Neural progenitor cell (in vitro differentiated cells): ENCODE measurements at regions not wholly inside any gene's neighbourhood (a gene's known extent, or its start where the extent isn't known, plus 50 kb on each side); places are given as distances from the start of the nearest gene placed in this dataset.
A peak's percentile ranks its signal among the peaks of the same experiment; 100 is the strongest.
"Not testable (repeated sequence)": the region's sequence is repeated elsewhere in the genome, so short reads cannot be mapped to it uniquely, and the experiment has no call there.

Experiments used
- DNase-seq: peaks from one replicate; pipeline ENCODE4 v3.0.0-alpha.2; 2016; ENCODE audit warnings: low spot score
- H2AFZ ChIP-seq: fragments of 200-600 bp; sonication (generic); replicated peaks from 2 replicates; pipeline ENCODE4 v1.6.1; 2016; ENCODE audit warnings: antibody characterized with exemption
- H3F3A ChIP-seq: fragments of 200-600 bp; sonication (generic); 2 replicates; pipeline ENCODE4 v1.6.1; 2016; ENCODE audit warnings: antibody characterized with exemption, low read depth
- H3K27ac ChIP-seq: fragments of 200-600 bp; sonication (generic); 2 replicates; pipeline ENCODE4 v1.5.1; 2016; ENCODE audit warnings: mild to moderate bottlenecking
- H3K27me3 ChIP-seq: fragments of 200-600 bp; sonication (generic); 2 replicates; pipeline ENCODE4 v1.6.1; 2016; ENCODE audit warnings: mild to moderate bottlenecking, moderate library complexity
- H3K36me3 ChIP-seq: fragments of 200-600 bp; sonication (generic); 2 replicates; pipeline ENCODE4 v1.5.1; 2016
- H3K4me1 ChIP-seq: fragments of 200-600 bp; sonication (generic); 2 replicates; pipeline ENCODE4 v1.6.1; 2016; ENCODE audit warnings: mixed run types
- H3K4me2 ChIP-seq: fragments of 200-600 bp; sonication (generic); 2 replicates; pipeline ENCODE4 v1.6.1; 2016
- H3K4me3 ChIP-seq: fragments of 200-600 bp; sonication (generic); 2 replicates; pipeline ENCODE4 v1.5.1; 2016
- H3K79me2 ChIP-seq: fragments of 200-600 bp; sonication (generic); 2 replicates; pipeline ENCODE4 v1.6.1; 2016; ENCODE audit warnings: low read depth
- H3K9ac ChIP-seq: fragments of 200-600 bp; sonication (generic); 2 replicates; pipeline ENCODE4 v1.6.1; 2016
- H3K9me3 ChIP-seq: fragments of 200-600 bp; sonication (generic); 2 replicates; pipeline ENCODE4 v1.5.1; 2016; ENCODE audit warnings: low read depth
- H4K20me1 ChIP-seq: fragments of 200-600 bp; sonication (generic); 2 replicates; pipeline ENCODE4 v1.6.1; 2016; ENCODE audit warnings: low read depth
- H3K27ac Mint-ChIP-seq: 3 replicates; pipeline ENCODE4 v1.8.0; 2021; ENCODE audit warnings: mixed read lengths
- H3K27me3 Mint-ChIP-seq: 2 replicates; pipeline ENCODE4 v1.8.0; 2022; ENCODE audit warnings: low read depth, mild to moderate bottlenecking, inconsistent platforms, moderate library complexity, mixed read lengths; ENCODE audit not compliant: insufficient read depth
- H3K36me3 Mint-ChIP-seq: 3 replicates; pipeline ENCODE4 v1.8.0; 2021; ENCODE audit warnings: mixed read lengths
- H3K4me1 Mint-ChIP-seq: 3 replicates; pipeline ENCODE4 v1.8.0; 2021; ENCODE audit warnings: mixed read lengths
- H3K4me3 Mint-ChIP-seq: 3 replicates; pipeline ENCODE4 v1.8.0; 2021; ENCODE audit warnings: mild to moderate bottlenecking, moderate library complexity, mixed read lengths
- H3K9me3 Mint-ChIP-seq: 3 replicates; pipeline ENCODE4 v1.8.0; 2020; ENCODE audit warnings: mixed read lengths
- CTCF ChIP-seq: fragments of 200-600 bp; sonication (generic); IDR thresholded peaks from 2 replicates; pipeline ENCODE4 v1.5.1; 2017; ENCODE audit warnings: antibody characterized with exemption, mild to moderate bottlenecking
- EZH2 ChIP-seq: fragments of 200-600 bp; sonication (generic); IDR thresholded peaks from 2 replicates; pipeline ENCODE4 v1.6.1; 2017; ENCODE audit warnings: antibody characterized with exemption, mild to moderate bottlenecking, moderate library complexity
- EZH2phosphoT487 ChIP-seq: fragments of 200-600 bp; sonication (generic); IDR thresholded peaks from 2 replicates; pipeline ENCODE4 v1.6.1; 2017; ENCODE audit warnings: antibody characterized with exemption

- Histone ChIP-seq H3K27me3 (no peaks in the 10 kb centered on the region), H3K4me1 (peaks cover 3% of the 10 kb centered on the region), H3K4me3 (no peak overlapping the region), H3K9ac (no peak overlapping the region), H4K20me1 (no peaks in the 10 kb centered on the region), H3K36me3 (no peaks in the 10 kb centered on the region), H3K27ac (no peak overlapping the region), H2AFZ (no peak overlapping the region), H3K9me3 (no peaks in the 10 kb centered on the region), H3K4me2 (no peak overlapping the region), H3K79me2 (no peaks in the 10 kb centered on the region), H3F3A (no peaks in the 10 kb centered on the region)
- Mint-ChIP-seq H3K27me3 (no peaks in the 10 kb centered on the region), H3K4me3 (no peak overlapping the region), H3K27ac (no peak overlapping the region), H3K4me1 (peaks cover 10% of the 10 kb centered on the region), H3K36me3 (no peaks in the 10 kb centered on the region), H3K9me3 (peaks cover 2% of the 10 kb centered on the region)
- TF ChIP-seq CTCF (peak; percentile 48), EZH2 (no peak)
- peak; percentile 39 for DNase-seq
Measured at GRCh38 chr12:47408171-47408871, 297.5 kb downstream of the RPAP3 start.

- Histone ChIP-seq H3K27me3 (no peaks in the 10 kb centered on the region), H3F3A (no peaks in the 10 kb centered on the region), H3K27ac (no peak overlapping the region), H2AFZ (no peak overlapping the region), H3K4me1 (peaks cover 3% of the 10 kb centered on the region), H3K79me2 (no peaks in the 10 kb centered on the region), H3K9me3 (no peaks in the 10 kb centered on the region), H3K9ac (no peak overlapping the region), H3K4me3 (no peak overlapping the region), H3K4me2 (no peak overlapping the region), H3K36me3 (no peaks in the 10 kb centered on the region), H4K20me1 (no peaks in the 10 kb centered on the region)
- H3K9me3 Mint-ChIP-seq, result peaks cover 2% of the 10 kb centered on the region
- TF ChIP-seq CTCF, result no peak
- H3K27me3 Mint-ChIP-seq, result no peaks in the 10 kb centered on the region
- H3K4me1 Mint-ChIP-seq, result peaks cover 10% of the 10 kb centered on the region
- no peak overlapping the region for H3K27ac Mint-ChIP-seq
- no peaks in the 10 kb centered on the region for H3K36me3 Mint-ChIP-seq
- no peak overlapping the region for H3K4me3 Mint-ChIP-seq
- DNase-seq, result no peak
Measured at GRCh38 chr12:47407463-47408129, 298.2 kb downstream of the RPAP3 start.

- no peak overlapping the region for H3K4me2 ChIP-seq
- H3K36me3 ChIP-seq, result no peaks in the 10 kb centered on the region
- H3K27ac ChIP-seq, result no peak overlapping the region
- H3K27me3 Mint-ChIP-seq, result no peaks in the 10 kb centered on the region
- H3K4me1 Mint-ChIP-seq, result no peaks in the 10 kb centered on the region
- H3K27ac Mint-ChIP-seq, result no peak overlapping the region
- peaks cover 18% of the 10 kb centered on the region for H3K9me3 Mint-ChIP-seq
- H3K27me3 ChIP-seq, result no peaks in the 10 kb centered on the region
- H4K20me1 ChIP-seq, result no peaks in the 10 kb centered on the region
- no peak for TF ChIP-seq CTCF
- no peak for TF ChIP-seq EZH2phosphoT487
- TF ChIP-seq EZH2, result no peak
- H3K36me3 Mint-ChIP-seq, result no peaks in the 10 kb centered on the region
- H3K9me3 ChIP-seq, result no peaks in the 10 kb centered on the region
- no peaks in the 10 kb centered on the region for H3K4me1 ChIP-seq
- H3F3A ChIP-seq, result no peaks in the 10 kb centered on the region
- H3K4me3 ChIP-seq, result no peak overlapping the region
- H3K9ac ChIP-seq, result no peak overlapping the region
- H2AFZ ChIP-seq, result no peak overlapping the region
- DNase-seq, result no peak
- H3K79me2 ChIP-seq, result no peaks in the 10 kb centered on the region
- no peak overlapping the region for H3K4me3 Mint-ChIP-seq
Measured at GRCh38 chr12:47403681-47404080, 302.1 kb downstream of the RPAP3 start.

GRCh38 chr12:47401196-47401595 lies 304.6 kb downstream of the RPAP3 start:
- H3K4me1 Mint-ChIP-seq, H3K4me3 Mint-ChIP-seq, H3K4me1 ChIP-seq, H3K9ac ChIP-seq, H3K27ac Mint-ChIP-seq, H3K36me3 ChIP-seq, H3K9me3 ChIP-seq, H3K4me2 ChIP-seq, H3F3A ChIP-seq, H3K4me3 ChIP-seq, H3K27ac ChIP-seq, DNase-seq, H3K36me3 Mint-ChIP-seq, H3K27me3 ChIP-seq, H2AFZ ChIP-seq, H3K79me2 ChIP-seq, H4K20me1 ChIP-seq, H3K27me3 Mint-ChIP-seq: not testable (repeated sequence)
- peaks cover 31% of the 10 kb centered on the region for H3K9me3 Mint-ChIP-seq
